ENCODE measurements at regions not wholly inside any gene's neighbourhood (a gene's known extent, or its start where the extent isn't known, plus 50 kb on each side); places are given as distances from the start of the nearest gene placed in this dataset.

DNA sequence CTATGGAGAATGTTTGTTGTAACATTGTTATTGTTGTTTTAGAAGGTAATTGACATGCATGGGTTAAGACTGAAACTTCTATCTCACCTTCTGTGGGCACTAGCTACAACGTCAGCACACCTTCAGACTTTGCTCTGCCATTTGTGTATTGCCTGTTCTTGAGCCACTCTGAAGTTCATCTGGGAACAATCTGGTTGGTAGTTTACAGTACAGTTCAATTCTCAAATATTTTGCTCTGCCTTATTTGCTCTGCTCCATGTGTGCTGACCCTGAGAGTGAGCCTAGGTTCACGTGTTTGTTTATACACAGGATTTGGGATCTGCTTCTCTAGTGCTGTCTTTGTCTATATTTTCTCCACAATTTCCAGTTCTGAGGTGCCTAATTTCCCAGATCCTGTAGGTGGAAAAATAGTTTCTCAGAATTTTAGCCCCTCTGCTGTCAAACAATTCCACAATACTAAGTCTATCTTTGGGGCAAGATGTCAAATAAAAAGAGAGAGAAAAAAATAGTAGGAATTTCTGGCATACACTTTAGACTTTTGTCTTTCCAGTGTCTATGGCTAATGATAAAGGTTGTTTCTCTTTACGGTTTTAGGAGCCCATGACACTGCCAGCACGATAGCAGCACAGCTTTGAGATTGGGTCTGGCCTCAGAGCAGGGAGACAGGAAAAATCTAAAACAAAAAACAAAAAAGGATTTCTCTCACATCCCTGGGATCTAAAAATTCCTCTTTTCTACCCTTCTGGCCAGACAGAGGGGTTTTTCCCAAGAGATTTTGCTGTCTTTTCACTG is 721.4 kb downstream of the VGLL3 start:
- Histone ChIP-seq H3K4me1 (no peaks in the 10 kb centered on the region), H3K4me3 (no peak overlapping the region), H3K36me3 (no peaks in the 10 kb centered on the region), H3K27ac (no peak overlapping the region), H3K27me3 (no peaks in the 10 kb centered on the region), H3K9me3 (no peaks in the 10 kb centered on the region)
- TF ChIP-seq, protein P1, sequence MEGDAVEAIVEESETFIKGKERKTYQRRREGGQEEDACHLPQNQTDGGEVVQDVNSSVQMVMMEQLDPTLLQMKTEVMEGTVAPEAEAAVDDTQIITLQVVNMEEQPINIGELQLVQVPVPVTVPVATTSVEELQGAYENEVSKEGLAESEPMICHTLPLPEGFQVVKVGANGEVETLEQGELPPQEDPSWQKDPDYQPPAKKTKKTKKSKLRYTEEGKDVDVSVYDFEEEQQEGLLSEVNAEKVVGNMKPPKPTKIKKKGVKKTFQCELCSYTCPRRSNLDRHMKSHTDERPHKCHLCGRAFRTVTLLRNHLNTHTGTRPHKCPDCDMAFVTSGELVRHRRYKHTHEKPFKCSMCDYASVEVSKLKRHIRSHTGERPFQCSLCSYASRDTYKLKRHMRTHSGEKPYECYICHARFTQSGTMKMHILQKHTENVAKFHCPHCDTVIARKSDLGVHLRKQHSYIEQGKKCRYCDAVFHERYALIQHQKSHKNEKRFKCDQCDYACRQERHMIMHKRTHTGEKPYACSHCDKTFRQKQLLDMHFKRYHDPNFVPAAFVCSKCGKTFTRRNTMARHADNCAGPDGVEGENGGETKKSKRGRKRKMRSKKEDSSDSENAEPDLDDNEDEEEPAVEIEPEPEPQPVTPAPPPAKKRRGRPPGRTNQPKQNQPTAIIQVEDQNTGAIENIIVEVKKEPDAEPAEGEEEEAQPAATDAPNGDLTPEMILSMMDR (IDR thresholded peaks at IDR 0.05), result no peak
- no peak for TF ChIP-seq POLR2A (IDR thresholded peaks at IDR 0.05)
- no peak for DNase-seq

DNA sequence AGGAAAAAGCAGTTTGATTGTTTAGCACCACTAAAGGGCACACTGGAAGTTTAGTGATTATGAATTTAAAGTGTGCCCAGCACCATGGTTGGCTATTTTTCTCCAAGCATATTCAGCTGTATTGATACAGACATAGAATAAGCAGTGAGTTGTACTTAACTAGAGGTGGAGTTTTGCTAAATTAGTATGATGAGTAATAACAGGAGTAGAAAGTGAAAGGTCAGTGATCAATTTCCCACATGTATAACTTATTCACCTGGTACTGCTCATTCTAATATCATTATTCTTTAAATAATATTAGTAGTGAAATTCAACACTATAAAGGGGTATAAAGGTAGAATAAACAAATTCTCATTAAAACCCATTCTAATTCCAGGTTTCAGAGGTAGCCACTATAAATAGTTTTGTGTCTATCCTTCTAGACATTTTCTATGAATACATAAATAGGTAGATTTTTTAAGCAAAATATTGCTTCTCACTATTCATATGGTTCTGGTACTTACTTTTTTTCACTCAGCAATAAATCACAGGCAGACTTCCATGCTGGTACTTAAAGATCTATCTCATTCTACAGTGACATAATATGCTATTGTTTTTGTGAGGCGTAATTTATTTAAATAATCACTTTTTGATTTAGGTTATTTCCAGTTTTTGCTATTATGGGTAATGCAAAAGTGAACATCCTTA is 732.9 kb downstream of the VGLL3 start:
- H3K27me3 ChIP-seq, result no peaks in the 10 kb centered on the region
- no peak overlapping the region for H3K4me3 ChIP-seq
- TF ChIP-seq POLR2A (IDR thresholded peaks at IDR 0.05), result no peak
- TF ChIP-seq, protein P1 (IDR thresholded peaks at IDR 0.05), result no peak
- H3K36me3 ChIP-seq, result no peaks in the 10 kb centered on the region
- no peak overlapping the region for H3K27ac ChIP-seq
- DNase-seq, result no peak
- no peaks in the 10 kb centered on the region for H3K4me1 ChIP-seq
- H3K9me3 ChIP-seq, result no peaks in the 10 kb centered on the region

DNA sequence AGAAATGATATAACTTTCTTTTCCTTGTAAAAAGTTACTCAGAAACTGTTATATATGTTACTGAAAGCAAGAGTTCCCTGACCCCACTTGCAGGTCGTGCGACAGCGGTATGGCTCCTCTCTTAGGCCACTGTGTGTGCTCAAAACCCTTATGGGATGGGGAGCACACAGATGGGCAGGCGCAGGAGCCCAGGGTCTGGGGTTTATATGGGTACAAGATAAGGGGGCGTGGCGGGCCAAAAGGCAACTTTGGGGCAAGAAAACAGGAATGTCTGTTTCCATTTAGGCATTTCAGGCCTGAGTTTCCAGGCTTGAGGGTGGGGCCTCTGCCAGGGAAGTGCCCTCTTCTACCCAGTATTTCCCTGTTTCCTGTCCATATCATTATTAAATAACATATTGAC is 736.5 kb downstream of the VGLL3 start:
- H3K4me3 ChIP-seq, result no peak overlapping the region
- H3K27me3 ChIP-seq, result no peaks in the 10 kb centered on the region
- H3K9me3 ChIP-seq, result no peaks in the 10 kb centered on the region
- H3K4me1 ChIP-seq, result no peaks in the 10 kb centered on the region
- no peaks in the 10 kb centered on the region for H3K36me3 ChIP-seq
- no peak overlapping the region for H3K27ac ChIP-seq
- DNase-seq, result no peak
- no peak for TF ChIP-seq POLR2A (IDR thresholded peaks at IDR 0.05)
- TF ChIP-seq, protein P1 (IDR thresholded peaks at IDR 0.05), result no peak

DNA sequence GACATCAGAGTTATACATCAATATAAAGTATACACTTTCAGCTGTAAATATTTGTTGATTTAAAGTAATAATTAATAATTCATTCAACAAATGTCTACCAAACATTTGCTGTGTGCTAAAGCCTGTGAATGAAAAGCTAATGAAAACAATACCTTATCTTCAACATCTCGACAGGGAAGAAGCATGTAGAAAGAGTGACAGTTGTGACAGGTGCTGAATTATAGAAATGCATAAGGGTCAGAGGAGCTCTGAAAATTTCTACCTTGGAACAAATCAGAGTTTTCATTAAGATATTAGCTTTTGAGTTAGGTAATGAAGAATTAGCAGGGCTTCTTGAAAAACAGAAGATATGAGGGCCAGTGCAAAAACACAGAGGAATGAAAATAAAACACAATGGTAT is 739.2 kb downstream of the VGLL3 start:
- H3K27ac ChIP-seq, result no peak overlapping the region
- DNase-seq, result no peak
- no peak for TF ChIP-seq POLR2A (IDR thresholded peaks at IDR 0.05)
- TF ChIP-seq, protein P1 (IDR thresholded peaks at IDR 0.05), result no peak
- no peaks in the 10 kb centered on the region for H3K36me3 ChIP-seq
- H3K27me3 ChIP-seq, result no peaks in the 10 kb centered on the region
- no peak overlapping the region for H3K4me3 ChIP-seq
- H3K9me3 ChIP-seq, result no peaks in the 10 kb centered on the region
- H3K4me1 ChIP-seq, result no peaks in the 10 kb centered on the region

DNA sequence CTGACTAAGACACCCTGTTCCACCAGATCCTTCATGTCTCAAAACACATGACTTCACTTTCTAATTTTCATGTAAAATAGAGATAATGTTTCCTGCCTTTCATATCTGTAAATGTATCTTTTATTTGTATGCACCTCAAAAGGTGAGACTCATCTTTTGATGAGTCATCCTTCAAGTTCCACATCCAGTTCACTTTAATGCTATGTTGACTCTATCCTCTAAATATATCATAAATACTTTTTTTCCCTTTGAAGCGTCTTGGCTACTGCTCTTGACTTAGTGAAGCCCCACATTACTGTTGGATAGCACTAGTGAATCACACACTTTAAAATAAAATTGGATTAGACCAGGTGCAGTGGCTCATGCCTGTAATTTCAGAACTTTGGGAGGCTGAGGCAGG is 741.1 kb downstream of the VGLL3 start:
- Histone ChIP-seq H3K36me3 (no peaks in the 10 kb centered on the region), H3K27me3 (no peaks in the 10 kb centered on the region), H3K4me1 (no peaks in the 10 kb centered on the region)

More for the DNA sequence above, 741.1 kb downstream of the VGLL3 start:
- no peak overlapping the region for H3K27ac ChIP-seq
- DNase-seq, result no peak
- H3K4me3 ChIP-seq, result no peak overlapping the region
- no peaks in the 10 kb centered on the region for H3K9me3 ChIP-seq
- TF ChIP-seq, protein P1 (IDR thresholded peaks at IDR 0.05), result no peak
- TF ChIP-seq POLR2A (IDR thresholded peaks at IDR 0.05), result no peak

All from Peyer's patch (tissue), 4 donors.